GM19397 (cell line): ENCODE measurements at regions not wholly inside any gene's neighbourhood (a gene's known extent, or its start where the extent isn't known, plus 50 kb on each side); places are given as distances from the start of the nearest gene placed in this dataset.

Experiments used
- ATAC-seq: cut with Tn5 transposase; IDR thresholded peaks from one replicate; pipeline ENCODE4 v1.9.1; 2021; ENCODE audit warnings: mild to moderate bottlenecking, moderate library complexity; ENCODE audit not compliant: unreplicated experiment

DNA sequence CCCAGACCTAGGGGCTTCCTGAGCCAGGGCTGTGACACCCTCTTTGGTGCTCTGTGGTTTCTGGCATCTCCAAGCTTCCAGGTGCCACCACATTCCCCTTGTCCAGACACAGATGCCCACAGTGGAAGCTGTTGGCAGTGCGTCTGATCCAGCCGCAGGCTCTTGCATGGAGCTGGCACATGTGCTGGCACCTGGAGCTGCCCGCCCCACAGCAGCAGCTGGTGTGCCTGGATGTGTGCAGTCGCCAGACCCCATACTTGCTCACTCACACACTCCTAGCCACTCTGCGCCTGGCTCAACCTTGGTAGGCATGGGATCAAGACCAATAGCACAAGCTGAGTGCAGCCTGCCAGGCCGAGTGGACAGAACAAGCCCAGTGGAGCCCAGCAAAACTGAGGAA, 106.5 kb downstream of the LYZL1 start:
- ATAC-seq, result no peak

DNA sequence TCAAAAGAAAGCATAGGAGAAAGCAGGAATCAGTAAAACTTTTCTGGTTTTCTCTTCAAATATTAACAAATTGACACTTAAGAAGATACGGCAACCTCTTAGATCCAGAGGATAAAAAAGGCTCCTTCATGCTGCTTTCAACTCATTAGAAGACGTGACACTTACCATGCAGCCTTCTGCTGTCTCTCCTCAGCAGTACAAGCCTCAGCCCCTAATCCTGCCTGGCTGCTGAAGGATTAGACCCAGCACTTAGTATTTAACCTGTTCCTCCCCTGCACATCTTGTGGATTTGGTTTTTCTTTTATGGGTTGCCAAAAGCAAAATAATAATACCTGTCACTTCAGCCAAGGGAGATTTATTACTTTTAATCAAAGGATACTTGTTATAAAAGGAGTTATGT, 108.4 kb downstream of the LYZL1 start:
- ATAC-seq, result no peak

GRCh38 chr10:29403208-29403607, 114.3 kb downstream of the LYZL1 start:
- ATAC-seq, result no peak

- ATAC-seq, result no peak
Measured at GRCh38 chr10:29407280-29407858, 118.5 kb downstream of the LYZL1 start.
